D341Med (cell line): ENCODE measurements at regions not wholly inside any gene's neighbourhood (a gene's known extent, or its start where the extent isn't known, plus 50 kb on each side); places are given as distances from the start of the nearest gene placed in this dataset.

Experiments
- DNase-seq: peaks from one replicate; pipeline ENCODE4 v3.0.0; 2012; ENCODE audit warnings: low spot score

GRCh38 chr14:26766726-26767125 is 168.9 kb upstream of the NOVA1 start:
- no peak for DNase-seq

DNA sequence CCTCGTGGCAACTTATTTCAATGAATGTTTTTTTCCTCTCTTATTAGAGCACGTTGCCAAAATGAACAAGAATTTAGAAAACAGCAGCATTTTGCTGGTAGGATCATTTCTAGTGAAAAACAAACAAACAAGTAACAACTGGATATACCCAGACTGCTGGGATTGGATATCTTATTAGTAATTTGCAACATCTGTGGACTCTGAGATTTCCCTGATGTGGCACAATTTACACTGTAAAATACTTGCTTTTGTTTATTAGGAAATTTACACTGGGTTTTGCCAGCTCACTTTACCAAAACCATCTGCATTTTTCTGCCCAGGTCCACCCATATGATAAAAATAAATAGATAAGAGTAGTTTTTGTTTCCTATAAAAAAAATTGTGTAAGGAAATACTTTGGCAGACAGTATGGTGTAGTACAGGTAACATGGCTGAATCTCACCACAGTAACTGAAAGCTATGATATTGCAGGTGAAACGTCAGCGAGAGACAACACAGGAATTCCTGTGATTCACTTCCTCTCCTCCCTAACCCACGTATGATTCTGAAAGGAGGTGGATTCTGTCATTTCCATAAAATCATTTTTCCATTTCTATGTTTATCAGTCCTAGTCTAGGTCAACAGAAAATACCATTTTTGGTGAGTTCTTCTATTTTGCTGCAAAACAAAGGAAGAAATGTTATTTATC is 176.2 kb upstream of the NOVA1 start:
- DNase-seq: no peak

DNA sequence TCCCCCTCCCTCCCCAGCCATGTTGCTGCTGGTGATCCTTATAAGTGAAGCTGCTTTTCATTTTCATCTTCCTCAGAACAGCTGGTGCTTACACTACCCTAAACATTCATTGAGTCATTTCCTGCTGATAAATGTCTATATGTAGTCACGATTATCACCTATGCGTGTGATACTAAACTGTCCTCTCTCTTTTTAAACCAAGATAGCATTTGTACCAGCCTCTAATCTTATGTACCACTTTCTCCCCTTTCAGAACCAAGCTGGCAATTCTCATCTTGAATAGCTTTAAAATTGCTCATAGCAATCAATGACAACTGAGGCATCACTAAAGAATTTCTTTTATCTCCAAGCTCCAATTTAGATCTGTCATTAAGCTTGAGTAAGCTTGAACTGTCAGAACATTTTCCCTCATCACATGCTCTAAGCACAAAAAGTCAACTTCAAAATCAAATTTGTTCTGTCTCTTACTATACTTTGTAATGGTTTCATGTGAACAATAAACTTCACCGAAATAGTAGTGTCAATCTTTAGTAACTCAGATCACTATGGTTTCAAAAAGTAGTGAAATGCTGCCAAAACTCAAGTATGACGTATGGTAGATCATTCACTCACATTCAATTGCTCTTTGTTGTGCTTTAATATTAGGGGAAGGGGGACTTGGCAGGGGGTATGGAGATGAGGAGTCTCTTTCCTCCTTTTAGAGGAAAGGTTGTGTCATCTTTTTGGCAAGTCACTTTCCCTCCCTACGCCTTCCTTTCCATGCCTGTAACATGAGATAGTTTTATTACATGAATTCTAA is 178.1 kb upstream of the NOVA1 start:
- DNase-seq: no peak

DNA sequence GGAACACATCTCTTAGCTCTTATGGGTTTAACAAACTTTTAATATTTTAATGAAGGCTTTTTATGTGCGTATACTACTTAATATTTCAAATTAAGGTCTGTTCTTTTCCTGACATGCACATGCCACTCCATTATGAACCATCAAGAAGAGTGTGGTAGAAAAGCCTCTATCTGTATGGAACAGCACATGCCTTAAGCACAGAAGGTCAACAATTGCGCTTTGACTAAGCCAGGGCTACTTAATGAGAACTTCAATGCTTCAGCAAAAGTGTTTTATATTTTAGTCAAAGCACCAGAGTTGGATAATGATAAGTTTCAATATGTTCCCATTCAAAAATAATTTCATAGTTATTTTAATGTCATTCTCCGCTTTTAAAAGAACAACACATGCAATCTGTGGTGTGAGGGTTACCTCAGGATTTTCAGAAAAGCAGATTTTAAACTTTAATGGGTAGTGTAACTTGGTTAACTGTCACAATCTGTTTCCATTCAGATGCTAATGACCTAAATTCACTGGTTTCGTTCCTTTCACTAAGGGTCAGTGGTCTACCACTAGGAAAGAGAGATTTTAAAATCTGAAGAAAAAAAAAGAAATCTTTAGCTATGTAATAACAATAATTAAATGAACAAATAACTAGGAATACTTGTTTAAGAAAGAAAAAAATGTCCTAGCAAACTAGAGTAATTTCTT is 193.4 kb upstream of the NOVA1 start:
- no peak for DNase-seq

DNA sequence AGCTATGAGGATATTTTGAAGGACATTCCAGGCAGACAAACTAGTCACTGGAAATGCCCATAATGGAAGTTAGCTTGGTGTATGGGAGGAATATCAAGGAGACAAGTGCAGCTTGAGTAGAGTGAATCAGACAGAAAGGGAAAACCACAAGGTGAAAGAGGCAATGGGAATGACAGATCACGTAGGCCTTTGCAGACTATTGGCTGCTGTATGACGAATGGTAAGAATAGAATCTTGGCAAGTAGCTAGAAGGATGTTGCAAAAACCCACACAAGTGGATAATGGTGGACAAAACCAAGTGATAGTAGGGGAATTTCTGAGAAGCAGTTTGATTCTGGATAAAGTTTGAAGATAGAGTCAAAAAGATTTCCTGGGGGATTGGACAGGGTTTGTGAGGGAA is 196.9 kb upstream of the NOVA1 start:
- no peak for DNase-seq

- DNase-seq: no peak
These were observed 210.6 kb upstream of the NOVA1 start for GRCh38 chr14:26808407-26808806.

DNA sequence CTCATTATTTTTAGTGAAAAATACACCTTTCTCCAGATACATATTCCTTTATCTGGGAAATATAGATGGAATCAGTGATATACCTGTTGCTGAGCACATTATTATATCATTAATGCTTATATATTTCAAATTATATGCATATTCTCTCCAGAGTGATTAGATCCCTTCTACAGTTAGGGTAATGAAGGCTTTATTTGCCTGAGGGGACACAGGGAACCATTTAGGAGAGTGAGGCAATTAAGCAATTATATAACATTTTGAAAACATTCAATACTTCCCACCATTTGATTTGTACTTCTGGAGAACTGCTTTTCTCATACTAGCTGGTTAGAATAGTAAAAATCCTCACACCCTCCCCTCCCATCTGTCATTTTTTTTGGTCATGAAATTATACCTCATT is 212.8 kb upstream of the NOVA1 start:
- DNase-seq: no peak

- no peak for DNase-seq
These were observed 214.0 kb upstream of the NOVA1 start for GRCh38 chr14:26811756-26812305.

DNA sequence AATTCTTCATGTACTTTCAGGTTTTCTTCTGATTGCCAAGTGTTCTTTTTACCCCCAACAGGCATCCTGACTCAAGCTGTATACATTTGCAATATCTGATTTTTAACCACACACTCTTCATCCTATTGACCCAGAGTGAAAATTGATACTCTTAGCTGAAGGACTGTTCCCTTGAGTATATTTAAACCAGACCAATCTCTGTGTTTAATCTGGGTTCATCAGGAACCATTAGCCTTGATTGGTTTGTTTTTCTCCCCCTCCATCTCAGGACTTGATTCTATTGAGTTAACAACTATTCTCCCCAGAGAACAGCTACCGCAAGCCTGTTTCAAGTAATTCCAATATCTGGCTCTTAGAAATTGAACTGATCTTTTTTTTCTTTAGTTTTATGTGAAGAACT is 222.3 kb upstream of the NOVA1 start:
- DNase-seq: peak; percentile 40

DNA sequence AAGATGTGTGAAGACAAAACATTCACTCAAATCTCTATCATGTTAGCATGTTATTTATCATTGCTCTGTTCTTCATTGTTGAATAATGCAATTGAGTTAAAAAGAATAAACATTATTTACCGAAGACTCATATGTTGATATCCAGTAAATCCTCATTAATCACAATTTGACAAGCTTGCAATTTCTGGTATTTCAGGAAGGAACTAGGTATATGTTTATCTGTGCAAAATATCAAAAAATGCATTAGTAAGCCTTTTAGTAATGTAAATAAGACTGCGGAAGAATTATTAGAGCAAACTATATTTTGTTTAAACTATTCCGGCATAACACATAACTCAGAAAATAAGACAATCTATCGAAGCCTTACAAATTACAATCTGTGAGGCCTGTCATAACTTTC is 222.7 kb upstream of the NOVA1 start:
- DNase-seq: no peak

DNA sequence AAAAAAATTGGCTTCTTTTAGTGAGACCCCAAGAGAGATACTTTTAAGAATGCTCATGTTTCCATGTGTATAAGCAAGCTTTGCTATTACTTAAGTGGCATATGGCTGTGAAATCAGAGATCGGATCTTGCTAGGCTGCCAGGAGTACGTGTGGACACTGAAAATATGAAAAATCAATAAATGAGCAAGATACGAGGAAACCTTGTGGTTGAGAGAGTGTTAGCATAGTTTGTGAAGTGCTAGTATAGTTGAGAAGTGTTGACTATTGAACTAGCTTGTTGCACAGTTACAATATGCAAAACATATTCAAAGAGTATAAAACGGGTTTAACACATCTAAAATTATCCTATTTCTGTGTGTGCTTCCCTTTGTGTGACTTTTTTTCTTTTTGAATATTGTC is 230.9 kb upstream of the NOVA1 start:
- no peak for DNase-seq

DNA sequence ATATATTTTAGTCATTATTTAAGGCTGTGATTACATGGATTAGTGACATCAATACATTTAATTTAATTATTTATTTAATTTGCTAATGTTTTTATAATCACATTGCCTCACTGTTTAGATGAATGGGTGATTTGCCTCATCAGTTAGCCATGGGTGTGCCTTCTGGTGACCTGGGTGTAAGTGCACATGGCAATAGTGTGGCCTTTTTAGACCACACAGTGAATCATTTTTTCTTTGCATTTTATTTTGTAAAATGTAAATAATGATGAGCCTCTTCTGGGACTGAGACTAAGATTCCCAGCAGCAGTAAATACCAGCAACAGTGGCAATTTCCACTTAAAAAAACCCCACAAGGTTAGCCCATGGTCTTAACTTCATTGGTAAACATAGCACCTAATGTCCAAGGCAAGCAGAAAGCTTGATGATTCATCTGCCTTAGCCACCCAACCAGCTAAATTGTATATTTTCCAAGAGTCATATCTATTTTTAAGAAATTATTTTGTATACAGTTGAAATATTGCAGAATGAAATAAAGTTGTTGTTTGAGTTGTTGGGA is 235.9 kb upstream of the NOVA1 start:
- DNase-seq: no peak

DNA sequence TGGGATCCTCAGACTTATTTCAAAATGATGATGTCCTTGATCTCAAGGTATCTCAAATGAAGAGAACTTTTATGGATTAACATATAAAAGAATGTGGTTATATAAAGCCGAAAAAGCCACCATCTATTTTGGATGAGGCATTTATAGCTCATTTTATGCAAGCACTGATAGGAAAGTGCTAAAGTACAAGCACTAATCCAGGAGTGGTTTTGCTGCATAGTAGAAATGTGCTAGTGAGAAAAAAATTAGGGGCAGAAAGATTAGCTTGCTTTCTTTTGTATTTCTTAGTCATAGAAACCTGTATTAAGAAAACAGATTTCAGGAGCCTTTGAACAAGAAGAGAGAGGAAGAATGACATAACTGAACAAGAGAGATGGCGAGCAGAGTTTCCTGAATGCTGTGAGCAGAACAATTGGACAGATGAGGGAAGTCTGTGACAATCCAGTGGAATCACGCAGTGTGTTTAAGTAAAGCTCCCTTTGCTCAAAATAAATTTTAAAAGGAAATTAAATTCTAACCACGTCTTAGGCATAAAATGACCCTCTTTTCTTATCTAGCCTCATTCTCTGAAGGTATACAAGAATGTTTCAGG is 238.2 kb upstream of the NOVA1 start:
- no peak for DNase-seq

DNA sequence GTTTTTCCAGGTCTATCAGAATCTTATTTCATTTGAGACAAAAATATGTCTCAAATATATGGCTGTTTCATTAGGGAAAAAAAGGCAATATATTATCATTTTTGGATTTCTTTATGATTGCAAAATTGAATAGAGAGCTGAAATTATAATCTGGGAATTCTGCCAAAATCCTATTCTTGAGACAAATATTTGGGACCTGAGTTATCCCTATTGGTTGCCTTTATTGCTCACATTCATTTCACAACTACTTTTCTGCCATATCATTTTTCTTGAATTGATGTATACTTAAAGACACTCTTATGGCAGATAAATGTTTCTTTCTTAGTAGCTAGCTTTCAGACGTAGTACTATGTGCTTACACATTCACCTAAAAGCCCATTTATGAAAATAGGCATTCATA is 241.6 kb upstream of the NOVA1 start:
- no peak for DNase-seq

DNA sequence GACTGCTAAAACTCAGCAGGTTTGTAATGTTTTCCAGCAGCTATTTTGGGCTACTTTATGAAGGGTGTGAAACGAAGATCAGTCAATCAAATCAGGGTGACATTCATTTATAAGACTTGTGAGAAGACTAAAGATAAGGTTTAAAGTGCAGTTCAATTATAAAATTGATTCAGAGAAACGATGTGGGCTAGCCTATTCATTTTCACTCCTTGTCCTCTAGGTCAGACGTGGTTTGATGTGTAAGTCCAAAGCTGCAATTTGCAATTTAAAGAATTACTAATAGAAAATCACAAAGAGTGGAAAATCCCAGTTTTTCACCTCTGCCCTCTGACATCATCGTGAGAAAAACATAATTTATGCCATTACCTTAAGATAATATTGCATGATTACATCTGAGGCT is 243.5 kb upstream of the NOVA1 start:
- DNase-seq: no peak

GRCh38 chr14:26841920-26842741 is 244.3 kb upstream of the NOVA1 start:
- no peak for DNase-seq

- no peak for DNase-seq
These were observed 247.5 kb upstream of the NOVA1 start for GRCh38 chr14:26845151-26845818.

GRCh38 chr14:26846388-26846787 is 248.6 kb upstream of the NOVA1 start:
- DNase-seq: no peak

DNA sequence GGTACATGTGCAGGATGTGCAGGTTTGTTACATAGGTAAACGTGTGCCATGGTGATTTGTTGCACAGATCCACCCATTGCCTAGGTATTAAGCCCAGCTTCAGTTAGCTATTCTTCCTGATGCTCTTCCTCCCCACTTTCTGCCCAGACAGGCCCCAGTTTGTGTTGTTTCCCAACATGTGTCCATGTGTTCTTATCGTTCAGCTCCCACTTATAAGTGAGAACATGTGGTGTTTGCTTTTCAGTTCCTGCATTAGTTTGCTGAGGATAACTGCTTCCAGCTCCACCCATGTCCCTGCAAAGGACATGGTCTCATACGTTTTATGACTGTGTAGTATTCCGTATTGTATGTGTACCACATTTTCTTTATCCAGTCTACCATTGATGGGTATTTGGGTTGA is 251.7 kb upstream of the NOVA1 start:
- no peak for DNase-seq

DNA sequence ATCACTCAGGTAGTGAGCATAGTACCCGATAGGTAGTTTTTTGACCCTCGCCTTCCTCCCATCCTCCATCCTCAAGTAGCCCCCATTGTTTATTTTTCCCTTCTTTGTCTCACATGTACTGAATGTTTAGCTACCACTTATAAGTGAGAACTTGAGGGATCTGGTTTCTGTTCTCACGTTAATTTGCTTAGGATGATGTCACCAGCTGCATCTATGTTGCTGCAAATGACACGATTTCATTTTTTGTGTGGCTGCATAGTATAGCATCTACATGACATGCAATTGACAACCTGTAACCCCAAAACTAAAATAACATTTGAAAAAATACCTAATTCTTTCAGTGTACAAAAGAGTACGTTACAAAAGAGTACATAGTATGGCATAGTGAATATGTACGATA is 254.0 kb upstream of the NOVA1 start:
- no peak for DNase-seq
